ENCODE measurements at regions not wholly inside any gene's neighbourhood (a gene's known extent, or its start where the extent isn't known, plus 50 kb on each side); places are given as distances from the start of the nearest gene placed in this dataset.

- DNase-seq = no peak
These were observed 226.5 kb upstream of the CDYL start for GRCh38 chr6:4549556-4550226.

GRCh38 chr6:4545893-4546292, 230.3 kb upstream of the CDYL start:
- DNase-seq = no peak

GRCh38 chr6:4543596-4543995, 232.6 kb upstream of the CDYL start:
- no peak for DNase-seq

GRCh38 chr6:4533576-4533975, 242.6 kb upstream of the CDYL start:
- DNase-seq = no peak

GRCh38 chr6:4531406-4531805, 244.8 kb upstream of the CDYL start:
- no peak for DNase-seq

GRCh38 chr6:4522453-4522852, 253.8 kb upstream of the CDYL start:
- no peak for DNase-seq

- no peak for DNase-seq
These were observed 255.1 kb upstream of the CDYL start for GRCh38 chr6:4521070-4521469.

GRCh38 chr6:4518506-4518905, 257.7 kb upstream of the CDYL start:
- no peak for DNase-seq

GRCh38 chr6:4516206-4516605, 260.0 kb upstream of the CDYL start:
- DNase-seq = no peak

GRCh38 chr6:4513561-4513960, 262.6 kb upstream of the CDYL start:
- DNase-seq = no peak

- no peak for DNase-seq
These were observed 264.1 kb upstream of the CDYL start for GRCh38 chr6:4512051-4512471.

GRCh38 chr6:4511641-4512020, 264.6 kb upstream of the CDYL start:
- DNase-seq = no peak

GRCh38 chr6:4510906-4511640, 265.1 kb upstream of the CDYL start:
- DNase-seq = no peak

GRCh38 chr6:4510317-4510716, 265.9 kb upstream of the CDYL start:
- no peak for DNase-seq

- DNase-seq = no peak
These were observed 266.7 kb upstream of the CDYL start for GRCh38 chr6:4509506-4509905.

- DNase-seq = no peak
These were observed 269.4 kb upstream of the CDYL start for GRCh38 chr6:4506792-4507191.

GRCh38 chr6:4506223-4506622, 270.0 kb upstream of the CDYL start:
- DNase-seq = no peak

GRCh38 chr6:4504700-4505099, 271.5 kb upstream of the CDYL start:
- DNase-seq = no peak

GRCh38 chr6:4503700-4504099, 272.5 kb upstream of the CDYL start:
- no peak for DNase-seq

GRCh38 chr6:4496284-4496683, 279.9 kb upstream of the CDYL start:
- no peak for DNase-seq

GRCh38 chr6:4491501-4492260, 284.5 kb upstream of the CDYL start:
- no peak for DNase-seq

GRCh38 chr6:4489538-4489937, 286.7 kb upstream of the CDYL start:
- no peak for DNase-seq

- DNase-seq = no peak
These were observed 287.8 kb upstream of the CDYL start for GRCh38 chr6:4488389-4488788.

GRCh38 chr6:4487538-4487937, 288.7 kb upstream of the CDYL start:
- DNase-seq = no peak
